ENCODE measurements at regions not wholly inside any gene's neighbourhood (a gene's known extent, or its start where the extent isn't known, plus 50 kb on each side); places are given as distances from the start of the nearest gene placed in this dataset.

DNA sequence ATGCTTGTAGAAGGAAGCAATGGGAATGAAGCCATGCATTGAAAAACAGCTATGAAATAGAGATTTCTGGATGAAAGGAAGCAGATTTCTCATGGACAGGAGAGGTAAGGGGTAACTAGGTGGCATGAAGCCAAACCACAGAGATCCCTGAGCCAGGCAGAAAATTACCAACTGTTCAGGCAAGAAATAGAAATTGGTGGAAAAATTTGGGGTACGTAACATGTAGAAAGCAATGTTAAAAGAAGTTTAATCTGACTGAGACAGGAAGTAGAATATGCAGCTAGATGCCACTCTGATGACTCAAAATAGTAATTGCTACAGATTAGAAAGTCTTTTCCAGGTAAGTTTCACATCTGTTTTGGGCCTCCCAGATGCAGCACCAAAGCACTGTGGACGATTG lies 928.5 kb upstream of the CELF4 start:
- TF ChIP-seq, protein P1, sequence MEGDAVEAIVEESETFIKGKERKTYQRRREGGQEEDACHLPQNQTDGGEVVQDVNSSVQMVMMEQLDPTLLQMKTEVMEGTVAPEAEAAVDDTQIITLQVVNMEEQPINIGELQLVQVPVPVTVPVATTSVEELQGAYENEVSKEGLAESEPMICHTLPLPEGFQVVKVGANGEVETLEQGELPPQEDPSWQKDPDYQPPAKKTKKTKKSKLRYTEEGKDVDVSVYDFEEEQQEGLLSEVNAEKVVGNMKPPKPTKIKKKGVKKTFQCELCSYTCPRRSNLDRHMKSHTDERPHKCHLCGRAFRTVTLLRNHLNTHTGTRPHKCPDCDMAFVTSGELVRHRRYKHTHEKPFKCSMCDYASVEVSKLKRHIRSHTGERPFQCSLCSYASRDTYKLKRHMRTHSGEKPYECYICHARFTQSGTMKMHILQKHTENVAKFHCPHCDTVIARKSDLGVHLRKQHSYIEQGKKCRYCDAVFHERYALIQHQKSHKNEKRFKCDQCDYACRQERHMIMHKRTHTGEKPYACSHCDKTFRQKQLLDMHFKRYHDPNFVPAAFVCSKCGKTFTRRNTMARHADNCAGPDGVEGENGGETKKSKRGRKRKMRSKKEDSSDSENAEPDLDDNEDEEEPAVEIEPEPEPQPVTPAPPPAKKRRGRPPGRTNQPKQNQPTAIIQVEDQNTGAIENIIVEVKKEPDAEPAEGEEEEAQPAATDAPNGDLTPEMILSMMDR (IDR thresholded peaks at IDR 0.05) = no peak
- no peak for TF ChIP-seq POLR2A (IDR thresholded peaks at IDR 0.05)

Data from Peyer's patch (tissue), 4 donors.